ENCODE measurements at regions not wholly inside any gene's neighbourhood (a gene's known extent, or its start where the extent isn't known, plus 50 kb on each side); places are given as distances from the start of the nearest gene placed in this dataset.
"Not testable (repeated sequence)": the region's sequence is repeated elsewhere in the genome, so short reads cannot be mapped to it uniquely, and the experiment has no call there.

DNA sequence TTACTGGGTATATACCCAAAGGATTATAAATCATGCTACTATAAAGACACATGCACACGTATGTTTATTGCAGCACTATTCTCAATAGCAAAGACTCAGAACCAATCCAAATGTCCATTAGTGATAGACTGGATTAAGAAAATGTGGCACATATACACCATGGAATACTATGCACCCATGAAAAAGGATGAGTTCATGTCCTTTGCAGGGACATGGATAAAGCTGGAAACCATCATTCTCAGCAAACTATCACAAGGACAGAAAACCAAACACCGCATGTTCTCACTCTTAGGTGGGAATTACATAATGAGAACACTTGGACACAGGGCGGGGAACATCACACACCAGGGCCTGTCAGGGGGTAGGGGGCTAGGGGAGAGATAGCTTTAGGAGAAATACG lies 186.1 kb upstream of the FTMT start:
- not testable (repeated sequence) for DNase-seq (ENCODE audit: low spot score)

DNA sequence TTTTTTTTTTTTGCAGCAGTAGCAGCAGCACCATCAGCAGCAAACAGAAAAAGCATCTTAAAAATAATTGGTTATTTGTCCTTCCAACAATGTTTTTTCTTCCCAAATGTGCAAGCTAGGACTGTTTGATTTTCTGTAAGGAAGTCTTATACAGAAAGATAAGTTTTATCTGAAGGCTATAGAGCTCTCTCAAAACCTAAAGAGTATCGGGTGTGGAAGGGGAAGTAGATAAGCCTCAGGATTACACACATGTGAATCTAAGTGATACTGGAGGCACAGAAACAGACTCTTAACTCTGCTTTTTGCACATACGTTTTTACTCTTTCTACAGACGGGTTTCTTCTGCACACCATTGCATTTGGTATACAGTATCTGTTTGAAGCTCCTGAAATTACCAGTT lies 184.4 kb upstream of the FTMT start:
- no peak for DNase-seq (ENCODE audit: low spot score)

DNA sequence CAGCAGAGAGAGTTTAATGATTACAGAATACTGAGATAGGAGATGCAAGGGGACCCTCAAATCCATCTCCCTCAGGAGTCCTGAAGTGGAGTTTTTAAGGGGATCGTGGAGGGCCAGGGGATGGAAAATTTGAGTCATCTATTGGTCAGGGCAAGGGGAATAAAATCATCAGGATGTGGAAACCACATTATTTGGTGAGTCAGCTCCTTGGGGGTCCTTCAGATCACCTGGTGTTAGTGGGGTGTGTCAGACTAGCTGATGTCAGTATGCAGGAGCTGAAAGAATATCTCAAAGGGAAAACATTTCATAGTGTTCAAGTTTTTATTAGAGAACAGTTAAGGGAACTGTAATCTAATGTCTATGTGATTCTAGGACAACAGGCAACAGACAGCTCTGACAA lies 183.0 kb upstream of the FTMT start:
- no peak for DNase-seq (ENCODE audit: low spot score)

DNA sequence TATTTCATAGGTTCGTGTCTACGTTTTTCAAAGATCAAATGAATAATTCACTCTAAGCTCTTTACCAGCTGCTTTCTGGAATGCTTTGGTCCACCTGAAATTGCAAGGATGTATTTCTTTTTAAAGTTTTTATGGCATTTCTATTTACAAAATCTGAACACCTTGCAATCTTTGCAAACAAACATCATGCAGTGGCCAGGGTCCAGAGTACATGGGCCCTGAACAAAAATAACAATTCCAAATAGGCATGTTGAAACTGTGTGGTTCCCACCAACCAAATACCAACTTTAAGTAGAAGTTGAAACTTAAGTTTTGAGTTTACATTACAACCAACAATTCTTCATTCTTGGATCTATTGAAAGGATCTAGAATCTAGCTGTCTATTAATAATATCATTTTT lies 180.1 kb upstream of the FTMT start:
- DNase-seq (ENCODE audit: low spot score) = no peak

DNA sequence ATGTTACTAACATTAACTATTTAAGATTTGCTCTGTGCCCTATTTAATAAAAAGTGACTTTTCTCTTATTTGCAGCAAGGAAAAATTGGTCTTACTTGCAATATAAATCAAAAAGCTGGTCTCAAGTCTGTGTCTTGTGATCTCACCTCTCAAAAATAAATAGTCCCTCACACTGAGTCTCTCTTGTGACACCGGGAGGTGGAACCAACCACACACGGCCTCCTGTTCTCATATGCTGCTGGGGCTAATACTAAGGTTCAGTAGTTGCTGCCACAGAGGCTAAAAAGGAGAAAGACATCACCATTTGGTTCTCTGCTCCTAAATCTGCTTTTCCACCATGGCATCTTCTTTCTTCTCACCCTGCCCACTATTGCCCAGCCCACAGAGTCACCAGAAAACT lies 175.8 kb upstream of the FTMT start:
- no peak for DNase-seq (ENCODE audit: low spot score)

DNA sequence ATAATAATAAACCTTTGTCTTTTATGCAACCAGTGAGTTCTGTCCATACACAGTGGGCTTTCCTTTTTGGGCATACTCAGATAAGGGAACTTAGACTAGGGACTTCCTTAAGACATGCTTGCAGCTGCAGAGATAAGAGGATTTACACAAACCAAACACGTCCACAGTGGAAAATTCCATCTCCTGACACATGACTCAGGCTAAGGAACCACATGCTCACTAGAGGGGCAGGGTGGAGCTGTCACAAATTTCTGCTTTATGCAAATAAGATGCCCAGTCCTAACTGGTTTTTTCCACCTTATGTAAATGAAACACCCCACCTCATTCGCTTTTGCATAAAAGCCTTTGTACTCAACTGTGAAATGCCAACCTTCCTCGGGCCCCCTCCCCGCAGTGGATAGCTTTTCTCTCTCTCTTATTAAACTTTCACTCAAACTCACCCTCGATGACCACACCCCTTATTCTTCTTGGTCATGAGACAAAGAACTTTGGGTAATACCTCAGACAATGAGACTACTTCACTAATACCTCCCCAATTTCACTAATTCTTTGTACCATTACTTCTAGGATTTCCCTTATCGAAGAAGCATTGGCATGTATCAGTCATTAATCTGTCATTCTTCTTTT lies 170.3 kb upstream of the FTMT start:
- no peak for DNase-seq (ENCODE audit: low spot score)

DNA sequence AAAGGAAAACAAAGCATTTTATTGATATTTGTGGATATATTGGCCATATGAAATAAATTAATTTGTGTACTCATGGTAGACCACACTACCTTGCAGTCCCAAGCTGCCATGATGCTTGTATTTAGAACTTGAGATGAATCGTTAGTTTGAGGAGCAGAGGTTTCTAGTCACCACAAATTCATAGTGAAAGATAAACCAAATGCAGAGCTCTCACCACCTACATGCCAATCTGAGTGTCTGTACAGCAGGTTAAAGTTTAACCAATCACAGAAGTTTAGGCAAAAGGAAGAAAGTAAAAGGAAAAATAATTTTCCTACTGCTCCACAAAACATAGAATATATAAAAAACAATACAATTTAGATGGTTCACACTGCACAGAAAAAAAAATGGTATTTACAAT lies 163.6 kb upstream of the FTMT start:
- no peak for DNase-seq (ENCODE audit: low spot score)

DNA sequence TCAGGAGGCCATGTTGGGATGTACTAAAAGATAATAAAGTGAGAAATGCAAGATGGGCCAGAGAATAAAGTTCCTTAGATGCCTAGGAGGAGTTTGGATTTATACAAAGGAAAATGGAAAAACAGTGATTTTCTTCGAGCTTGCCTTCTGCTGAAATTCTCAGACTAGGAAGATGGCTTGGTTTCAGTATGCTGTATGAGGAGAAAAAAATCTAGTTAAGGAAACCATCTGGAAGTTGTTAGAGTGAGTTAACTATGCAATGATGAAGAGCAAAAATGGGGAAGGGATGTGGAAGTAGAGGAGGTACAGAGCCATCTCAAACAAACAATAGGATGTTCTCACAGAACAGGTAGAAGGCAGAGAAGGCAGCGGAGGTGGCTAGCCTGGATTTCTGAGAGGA lies 162.9 kb upstream of the FTMT start:
- DNase-seq (ENCODE audit: low spot score) = no peak

DNA sequence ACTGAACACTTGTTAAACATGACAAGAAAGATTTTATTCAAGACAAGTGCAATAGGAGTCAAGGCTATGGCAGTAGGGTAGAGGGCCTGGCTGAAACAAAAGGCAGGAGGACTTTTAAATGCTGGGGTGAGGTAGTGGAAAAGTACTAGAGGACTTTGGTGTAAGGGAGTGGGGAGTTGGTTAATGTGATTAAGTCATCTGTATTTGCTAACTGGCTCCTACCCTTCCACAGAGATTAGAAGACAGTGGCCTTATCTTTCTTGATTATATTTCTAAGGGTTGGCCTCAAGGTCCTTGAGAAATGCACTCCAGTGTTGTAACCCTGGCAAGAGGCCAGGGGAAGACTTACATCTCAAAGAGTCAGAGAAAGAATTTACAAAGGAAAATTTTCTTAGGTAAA lies 160.2 kb upstream of the FTMT start:
- peak; percentile 21 for DNase-seq (ENCODE audit: low spot score)

DNA sequence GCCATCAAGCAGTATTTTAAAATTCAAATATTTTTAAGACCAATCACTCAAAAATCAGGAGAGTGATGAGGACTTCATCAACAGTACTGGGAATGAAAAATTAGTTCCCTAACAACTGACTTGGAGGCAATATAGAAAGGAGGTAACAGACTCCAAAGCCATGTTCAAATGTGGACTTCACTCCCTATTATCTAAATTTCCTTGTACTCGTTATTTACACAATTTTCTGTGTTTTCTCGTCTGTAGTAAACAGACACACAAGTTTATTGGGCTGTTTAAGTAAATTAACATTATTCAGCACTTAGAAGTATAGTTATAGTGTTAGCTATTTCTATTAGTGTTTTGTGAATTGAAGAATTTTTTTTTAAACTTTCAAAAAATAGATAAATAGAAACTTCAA lies 159.5 kb upstream of the FTMT start:
- no peak for DNase-seq (ENCODE audit: low spot score)

DNA sequence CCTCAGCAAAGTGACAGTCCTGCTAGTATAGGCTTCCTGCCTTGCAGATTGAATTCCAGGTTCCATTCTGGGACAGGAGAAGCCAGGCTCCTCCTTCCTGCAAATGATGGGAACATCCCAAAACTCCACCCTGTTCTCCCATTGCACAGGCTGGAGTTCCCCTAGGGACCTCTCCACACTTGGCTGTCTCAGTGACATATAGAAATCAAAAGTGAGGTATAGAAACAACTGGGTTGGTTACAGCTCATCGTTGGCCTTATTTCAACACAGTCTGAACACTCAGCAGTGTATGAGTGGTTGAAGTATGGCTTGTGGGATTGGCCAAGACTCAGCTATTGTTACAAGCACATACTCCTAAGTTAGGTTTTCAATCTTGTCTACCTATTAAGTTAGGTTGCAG lies 157.8 kb upstream of the FTMT start:
- DNase-seq (ENCODE audit: low spot score) = no peak

DNA sequence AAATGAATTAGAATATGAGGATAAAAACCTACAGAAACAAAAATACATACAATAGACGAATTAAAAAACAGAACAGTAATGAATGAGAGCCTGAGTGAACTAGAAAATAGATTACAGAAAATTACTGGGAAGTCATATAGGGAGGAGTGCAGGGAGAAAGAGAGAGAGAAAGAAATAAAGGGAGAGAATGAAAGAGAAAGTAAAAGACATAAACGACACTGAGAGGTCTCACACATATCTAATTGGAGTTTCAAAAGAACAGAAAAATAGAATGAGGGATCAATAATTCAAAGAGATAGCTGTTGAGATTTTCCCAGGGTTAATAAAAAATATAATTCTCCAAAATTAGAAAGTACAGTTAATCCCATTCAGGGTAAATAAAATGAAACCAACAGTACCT lies 156.4 kb upstream of the FTMT start:
- DNase-seq (ENCODE audit: low spot score) = no peak

DNA sequence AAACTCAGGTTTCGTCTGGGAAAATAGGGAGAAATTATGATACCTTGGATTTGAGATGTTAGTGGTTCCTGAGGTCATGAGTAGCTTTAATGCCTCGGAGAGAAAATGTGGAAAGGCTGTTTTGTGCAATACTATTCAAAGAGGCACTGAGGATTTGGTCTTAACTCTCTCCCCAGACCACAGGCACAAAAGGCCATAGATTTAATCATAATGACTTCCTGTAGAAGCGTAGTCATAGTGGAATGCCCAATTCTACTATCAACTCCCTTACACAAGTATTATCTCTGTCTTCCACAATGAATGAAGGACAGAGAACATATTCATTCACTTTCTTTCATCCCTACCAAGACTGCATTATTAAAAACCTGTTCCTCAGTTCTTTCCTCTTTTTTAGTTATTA lies 153.0 kb upstream of the FTMT start:
- DNase-seq (ENCODE audit: low spot score) = no peak

DNA sequence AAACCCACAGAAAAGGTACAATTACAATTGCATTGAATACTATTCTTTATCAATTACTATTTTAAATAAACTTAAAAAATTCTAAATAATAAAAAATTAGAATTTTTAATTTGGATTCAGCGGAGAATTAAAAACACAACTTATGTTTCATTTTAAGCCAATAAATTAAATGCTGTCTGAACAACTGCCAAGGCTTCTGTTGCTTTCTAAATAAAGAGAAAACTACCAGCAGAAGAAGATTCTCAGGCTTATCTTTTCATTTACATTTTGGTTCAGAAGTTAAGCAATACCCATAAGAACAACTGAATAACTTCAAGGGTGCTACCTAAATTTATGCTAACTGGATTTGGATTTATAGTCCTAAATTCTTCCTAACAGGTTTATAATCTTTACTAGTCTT lies 150.0 kb upstream of the FTMT start:
- no peak for DNase-seq (ENCODE audit: low spot score)

DNA sequence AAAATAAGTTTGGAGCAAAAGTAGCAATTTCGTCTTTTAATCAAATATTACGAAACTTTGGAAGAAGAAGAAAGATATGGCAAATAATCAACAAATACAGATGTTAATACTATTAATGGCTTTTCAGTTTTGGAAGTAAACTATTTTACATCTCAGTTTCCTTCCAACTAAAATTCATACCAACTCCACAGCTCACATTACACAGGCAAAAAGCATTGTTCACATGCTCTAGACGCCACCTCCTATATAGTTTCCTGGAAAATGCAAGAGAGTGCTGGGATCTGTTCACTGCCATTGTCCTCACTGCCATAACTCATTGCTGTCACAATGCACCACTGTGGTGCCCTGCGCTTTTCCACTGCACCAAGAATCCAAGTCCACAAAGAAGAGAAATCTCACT lies 149.0 kb upstream of the FTMT start:
- DNase-seq (ENCODE audit: low spot score) = no peak

DNA sequence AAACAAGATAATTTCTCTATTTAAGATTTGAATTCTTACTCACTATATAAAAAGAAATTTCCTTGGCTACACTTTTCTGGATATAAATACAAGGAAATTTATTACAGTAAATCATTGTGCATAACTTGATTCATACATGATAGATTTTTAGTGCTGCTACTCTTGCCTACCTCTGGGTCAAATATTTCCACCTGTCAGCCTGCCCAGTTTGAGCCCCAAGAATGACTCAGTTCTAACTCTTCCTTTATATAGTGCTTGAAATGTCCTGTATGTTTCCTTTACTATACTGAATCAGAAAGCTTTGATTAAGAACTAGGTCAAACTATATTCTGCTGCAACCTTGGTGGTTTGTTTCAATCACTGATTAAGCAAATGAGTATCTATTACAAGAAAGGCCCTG lies 147.4 kb upstream of the FTMT start:
- no peak for DNase-seq (ENCODE audit: low spot score)

DNA sequence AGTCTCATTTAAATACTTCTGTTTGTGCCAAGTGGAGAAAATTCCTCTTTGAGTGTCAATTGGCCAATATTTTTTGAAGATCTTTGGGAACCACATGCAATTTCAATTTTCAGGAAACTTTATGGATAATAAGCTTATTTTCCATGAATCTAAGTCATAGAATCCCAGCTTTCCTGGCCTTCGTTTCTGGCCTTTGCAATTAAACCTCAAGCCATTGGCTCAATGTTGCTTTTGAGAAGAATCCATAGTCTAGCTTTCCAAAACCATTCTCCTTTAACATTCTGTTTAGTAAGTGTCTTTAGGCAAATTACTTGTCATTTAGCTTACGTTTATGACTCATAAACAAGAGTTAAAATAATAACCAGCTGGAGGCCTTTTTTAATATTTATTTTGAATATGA lies 145.0 kb upstream of the FTMT start:
- no peak for DNase-seq (ENCODE audit: low spot score)

DNA sequence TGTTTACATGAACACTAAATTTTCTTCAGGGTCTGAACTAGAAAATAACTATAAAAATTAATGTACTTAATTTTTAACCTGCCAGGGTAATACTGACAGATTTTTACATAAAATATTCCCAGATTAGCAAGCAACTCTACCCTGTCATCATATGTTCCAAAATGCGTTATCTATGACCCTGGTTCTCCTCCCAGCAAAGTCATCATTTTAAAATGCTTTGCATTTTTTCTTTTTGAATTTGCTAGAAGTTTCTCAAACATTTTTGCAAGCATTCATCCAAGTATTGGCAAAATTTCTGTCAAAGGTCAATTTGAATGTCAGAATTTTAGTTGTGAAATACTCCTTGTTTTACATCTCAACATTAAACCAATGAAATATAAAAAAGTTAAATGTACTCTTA lies 144.5 kb upstream of the FTMT start:
- DNase-seq (ENCODE audit: low spot score) = no peak

DNA sequence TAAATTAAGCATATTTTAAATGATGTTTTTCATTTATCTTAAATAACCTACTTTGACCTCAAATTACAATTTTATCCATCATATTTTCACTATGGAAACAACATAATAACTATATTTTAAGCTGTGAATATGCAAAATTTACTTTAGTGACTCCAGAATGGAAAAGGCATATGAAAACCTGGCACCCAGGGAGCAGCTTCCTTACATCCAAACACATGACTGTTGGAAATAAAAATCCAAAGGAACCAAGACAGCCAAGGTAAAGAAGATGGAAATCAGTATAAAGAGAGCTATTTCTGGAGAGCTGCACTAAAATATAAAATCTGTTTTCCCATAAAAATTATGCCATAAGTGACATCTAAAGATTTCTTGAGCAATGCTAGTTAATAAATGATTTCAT lies 140.3 kb upstream of the FTMT start:
- DNase-seq (ENCODE audit: low spot score) = no peak

DNA sequence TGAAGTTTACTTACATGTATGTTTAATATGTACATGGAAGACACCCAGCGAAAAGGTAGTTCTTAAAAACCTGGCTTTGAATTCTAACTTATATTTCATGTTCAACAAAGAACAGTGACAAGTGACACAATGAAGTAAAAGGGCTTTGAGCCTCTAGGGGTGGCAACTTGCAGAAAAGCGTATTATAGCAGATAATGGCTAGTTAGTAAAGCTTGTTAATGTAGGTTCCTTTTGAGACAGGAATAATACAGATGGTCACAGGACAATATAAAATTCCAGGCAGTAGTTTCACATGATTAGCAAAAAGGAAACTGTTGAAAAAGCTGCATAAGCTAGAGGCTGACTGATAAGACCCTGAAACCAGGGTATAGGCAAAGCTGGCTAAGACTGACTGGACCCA lies 132.4 kb upstream of the FTMT start:
- no peak for DNase-seq (ENCODE audit: low spot score)

DNA sequence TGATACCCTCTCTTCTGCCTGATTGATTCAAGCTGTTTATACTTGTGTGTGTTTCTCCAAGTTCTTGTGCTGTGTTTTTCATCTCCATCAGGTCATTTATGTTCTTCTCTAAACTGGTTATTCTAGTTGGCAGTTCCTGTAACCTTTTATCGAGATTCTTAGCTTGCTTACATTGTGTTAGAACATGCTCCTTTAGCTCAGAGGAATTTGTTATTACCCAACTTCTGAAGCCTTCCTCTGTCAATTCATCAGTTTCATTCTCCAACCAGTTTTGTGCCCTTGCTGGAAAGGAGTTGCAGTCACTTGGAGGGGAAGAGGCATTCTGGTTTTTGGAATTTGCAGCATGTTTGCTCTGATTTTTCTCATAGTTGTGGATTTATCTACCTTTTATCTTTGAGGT lies 126.2 kb upstream of the FTMT start:
- no peak for DNase-seq (ENCODE audit: low spot score)

DNA sequence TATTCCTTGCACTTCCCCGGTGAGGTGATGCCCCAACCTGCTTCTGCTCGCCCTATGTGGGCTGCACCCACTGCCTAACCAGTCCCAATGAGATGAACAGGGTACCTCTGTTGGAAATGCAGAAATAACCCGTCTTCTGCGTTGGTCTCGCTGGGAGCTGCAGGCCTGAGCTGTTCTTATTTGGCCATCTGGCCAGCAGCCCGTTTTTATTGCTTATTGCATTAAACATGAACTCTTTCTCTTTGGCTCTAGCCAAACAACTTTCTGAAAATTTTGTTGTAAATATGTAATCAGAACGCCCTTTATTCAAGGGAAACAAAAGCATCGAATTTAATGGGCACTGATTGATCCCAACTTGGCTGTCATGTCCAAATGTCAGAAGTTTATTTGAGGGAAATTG lies 124.7 kb upstream of the FTMT start:
- no peak for DNase-seq (ENCODE audit: low spot score)

DNA sequence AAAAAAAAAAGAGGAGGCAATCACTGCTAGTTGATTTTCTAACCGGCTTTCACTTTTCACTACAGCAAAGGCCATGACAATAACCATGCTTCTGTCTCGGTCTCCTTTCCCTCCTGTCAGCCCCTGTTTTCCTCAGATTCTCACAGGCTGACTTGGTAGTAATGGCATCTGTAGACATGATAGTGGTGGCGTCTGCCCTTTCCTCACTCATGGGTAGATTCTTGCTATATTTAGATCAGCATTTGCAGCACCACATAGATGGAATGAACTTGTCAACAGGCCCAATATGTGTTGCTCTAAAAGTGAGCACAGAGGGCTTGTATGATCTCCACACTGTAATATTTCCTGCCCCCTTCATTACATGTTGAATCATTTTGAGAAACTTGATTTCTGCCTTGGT lies 120.3 kb upstream of the FTMT start:
- DNase-seq (ENCODE audit: low spot score) = no peak

DNA sequence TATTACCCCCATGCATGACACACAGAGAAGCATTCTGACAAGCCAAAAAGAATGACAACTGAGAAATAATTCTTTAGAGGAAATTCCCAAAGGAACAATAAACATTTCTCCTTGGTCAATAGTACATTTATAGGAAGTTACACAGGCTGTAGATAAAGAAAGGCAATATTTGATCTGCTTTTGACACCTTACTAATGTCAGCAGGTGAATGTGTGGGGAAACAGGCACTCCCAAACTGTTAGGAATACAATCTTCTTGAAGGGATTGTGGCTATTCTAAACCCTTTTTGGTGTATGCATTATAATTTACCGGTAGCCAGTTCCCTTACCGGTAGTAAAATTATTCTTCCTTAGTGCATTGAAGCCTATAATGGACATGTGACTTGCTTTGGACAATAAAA lies 116.1 kb upstream of the FTMT start:
- DNase-seq (ENCODE audit: low spot score) = no peak

DNA sequence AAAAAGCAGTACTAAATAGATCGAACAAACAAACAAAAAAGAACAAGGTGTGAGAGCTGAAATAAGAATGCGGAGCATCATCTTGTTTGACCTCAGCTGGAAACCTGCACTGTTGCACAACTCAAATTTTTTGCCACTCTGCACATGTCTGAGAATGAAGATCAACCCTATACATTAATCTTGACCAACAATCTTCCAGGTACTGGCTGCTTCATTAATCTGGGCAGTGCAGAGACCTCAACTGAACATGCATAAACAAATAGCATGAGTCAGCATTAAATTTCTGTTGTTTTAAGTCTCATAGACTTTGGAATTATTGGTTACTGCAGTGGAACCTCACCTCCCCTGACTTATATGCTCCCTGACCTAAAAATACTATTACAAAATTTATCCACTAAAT lies 114.6 kb upstream of the FTMT start:
- DNase-seq (ENCODE audit: low spot score) = no peak
